Smooth muscle cell (in vitro differentiated cells): ENCODE measurements at regions not wholly inside any gene's neighbourhood (a gene's known extent, or its start where the extent isn't known, plus 50 kb on each side); places are given as distances from the start of the nearest gene placed in this dataset.

ENCODE experiments used
- DNase-seq: peaks from one replicate; lab custom pipeline; 2025; ENCODE audit not compliant: unreplicated experiment; lab: John Stamatoyannopoulos, UW
- H2AFZ ChIP-seq: fragments of 200-600 bp; sonication (generic); 2 replicates; pipeline ENCODE4 v1.6.0; 2016; ENCODE audit warnings: antibody characterized with exemption, low read depth, mild to moderate bottlenecking
- H3F3A ChIP-seq: fragments of 200-600 bp; sonication (generic); 2 replicates; pipeline ENCODE4 v1.6.0; 2017; ENCODE audit warnings: antibody characterized with exemption, low read depth
- H3K27ac ChIP-seq: fragments of 200-600 bp; sonication (generic); 2 replicates; pipeline ENCODE4 v1.5.1; 2016; ENCODE audit warnings: low read depth, mild to moderate bottlenecking
- H3K27me3 ChIP-seq: fragments of 200-600 bp; sonication (generic); 2 replicates; pipeline ENCODE4 v1.6.1; 2016; ENCODE audit warnings: low read depth, mild to moderate bottlenecking
- H3K36me3 ChIP-seq: fragments of 200-600 bp; sonication (generic); 2 replicates; pipeline ENCODE4 v1.5.1; 2016; ENCODE audit warnings: low read depth
- H3K4me1 ChIP-seq: fragments of 200-600 bp; sonication (generic); 2 replicates; pipeline ENCODE4 v1.5.1; 2016; ENCODE audit warnings: low read depth
- H3K4me2 ChIP-seq: fragments of 200-600 bp; sonication (generic); 2 replicates; pipeline ENCODE4 v1.6.0; 2016; ENCODE audit warnings: mild to moderate bottlenecking
- H3K4me3 ChIP-seq: fragments of 200-600 bp; sonication (generic); 2 replicates; pipeline ENCODE4 v1.5.1; 2016; ENCODE audit warnings: mild to moderate bottlenecking
- H3K79me2 ChIP-seq: fragments of 200-600 bp; sonication (generic); 2 replicates; pipeline ENCODE4 v1.6.0; 2016; ENCODE audit warnings: low read depth, mild to moderate bottlenecking
- H3K9ac ChIP-seq: fragments of 200-600 bp; sonication (generic); 2 replicates; pipeline ENCODE4 v1.6.0; 2016; ENCODE audit warnings: low read depth
- H3K9me3 ChIP-seq: fragments of 200-600 bp; sonication (generic); replicated peaks from 2 replicates; pipeline ENCODE4 v1.5.1; 2016; ENCODE audit warnings: low read depth
- H4K20me1 ChIP-seq: fragments of 200-600 bp; sonication (generic); 2 replicates; pipeline ENCODE4 v1.6.0; 2016; ENCODE audit warnings: low read depth
- WGBS: methylation state at CpG from one replicate; pipeline ENCODE4 v1.1.7; 2016; ENCODE audit warnings: low lambda C conversion rate; 5-methylcytosine and 5-hydroxymethylcytosine counted together
- TF ChIP-seq, protein P1 (sequence below): fragments of 200-600 bp; sonication (generic); IDR thresholded peaks from 2 replicates; pipeline ENCODE4 v1.5.1; 2017; ENCODE audit warnings: borderline replicate concordance, mild to moderate bottlenecking, antibody characterized with exemption; ENCODE audit not compliant: insufficient read depth, poor library complexity, severe bottlenecking

DNA sequence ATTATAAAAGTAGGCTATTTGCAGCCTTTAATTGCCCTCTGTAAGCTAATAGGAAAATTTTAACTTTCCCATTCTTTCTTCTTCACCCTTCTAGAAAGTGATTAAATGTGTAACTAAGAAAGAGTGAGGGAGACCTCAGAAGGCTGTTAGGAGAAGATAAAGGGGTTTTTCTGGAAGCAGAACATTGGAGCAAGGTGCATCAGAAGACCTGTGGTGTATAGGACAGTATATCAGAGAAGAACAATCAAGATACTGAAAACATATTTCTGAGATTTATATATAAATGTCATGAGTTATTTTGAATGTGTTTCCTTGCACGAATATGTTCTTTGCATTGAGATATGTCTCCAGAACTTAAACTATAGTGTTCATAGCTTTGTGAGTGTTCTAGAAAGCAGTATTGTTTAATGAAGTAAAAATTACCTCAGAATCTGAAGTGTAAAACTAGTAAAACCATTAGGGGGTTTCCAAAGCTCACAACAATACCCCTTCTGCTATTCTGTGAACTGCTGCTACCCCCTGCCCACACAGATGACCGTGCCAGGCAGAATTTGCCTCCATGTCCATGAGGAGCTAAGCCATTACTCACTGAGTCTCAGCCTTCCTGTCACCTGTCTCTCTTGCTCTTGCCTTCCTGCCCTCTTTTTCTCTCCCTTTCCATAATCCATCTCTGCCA is 537.9 kb downstream of the EPHA4 start:
- TF ChIP-seq, protein P1, sequence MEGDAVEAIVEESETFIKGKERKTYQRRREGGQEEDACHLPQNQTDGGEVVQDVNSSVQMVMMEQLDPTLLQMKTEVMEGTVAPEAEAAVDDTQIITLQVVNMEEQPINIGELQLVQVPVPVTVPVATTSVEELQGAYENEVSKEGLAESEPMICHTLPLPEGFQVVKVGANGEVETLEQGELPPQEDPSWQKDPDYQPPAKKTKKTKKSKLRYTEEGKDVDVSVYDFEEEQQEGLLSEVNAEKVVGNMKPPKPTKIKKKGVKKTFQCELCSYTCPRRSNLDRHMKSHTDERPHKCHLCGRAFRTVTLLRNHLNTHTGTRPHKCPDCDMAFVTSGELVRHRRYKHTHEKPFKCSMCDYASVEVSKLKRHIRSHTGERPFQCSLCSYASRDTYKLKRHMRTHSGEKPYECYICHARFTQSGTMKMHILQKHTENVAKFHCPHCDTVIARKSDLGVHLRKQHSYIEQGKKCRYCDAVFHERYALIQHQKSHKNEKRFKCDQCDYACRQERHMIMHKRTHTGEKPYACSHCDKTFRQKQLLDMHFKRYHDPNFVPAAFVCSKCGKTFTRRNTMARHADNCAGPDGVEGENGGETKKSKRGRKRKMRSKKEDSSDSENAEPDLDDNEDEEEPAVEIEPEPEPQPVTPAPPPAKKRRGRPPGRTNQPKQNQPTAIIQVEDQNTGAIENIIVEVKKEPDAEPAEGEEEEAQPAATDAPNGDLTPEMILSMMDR: no peak
- Histone ChIP-seq H3K36me3 (no peaks in the 10 kb centered on the region), H3K9ac (no peak overlapping the region), H2AFZ (no peak overlapping the region), H3K4me1 (no peaks in the 10 kb centered on the region), H3K4me3 (no peak overlapping the region), H3K79me2 (no peaks in the 10 kb centered on the region), H3K9me3 (no peaks in the 10 kb centered on the region), H3K4me2 (no peak overlapping the region), H3F3A (no peaks in the 10 kb centered on the region), H4K20me1 (no peaks in the 10 kb centered on the region), H3K27me3 (no peaks in the 10 kb centered on the region), H3K27ac (no peak overlapping the region)
- no peak for DNase-seq
- WGBS: 88% methylated on average over 2 of the region's 2 CpGs

DNA sequence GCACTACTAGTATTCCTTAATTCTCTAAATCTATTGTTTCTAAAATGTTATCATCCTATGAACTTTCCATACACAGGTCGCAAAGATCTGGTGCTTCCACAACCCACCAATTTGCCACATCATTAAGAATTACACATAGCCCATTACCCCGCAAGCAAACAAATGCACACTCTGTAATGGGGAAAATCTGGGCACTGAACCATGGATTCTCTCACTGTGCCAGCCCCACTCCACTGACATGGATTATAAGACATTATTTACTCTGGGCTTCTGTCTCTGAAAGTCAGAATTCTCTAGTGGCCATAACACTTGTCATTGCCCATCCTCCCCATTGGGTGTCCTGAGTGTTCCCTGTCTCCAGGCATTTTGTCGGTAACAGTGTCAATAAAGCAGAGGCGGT is 537.1 kb downstream of the EPHA4 start:
- H3K4me1 ChIP-seq: no peaks in the 10 kb centered on the region
- no peaks in the 10 kb centered on the region for H3K79me2 ChIP-seq
- H3K9ac ChIP-seq: no peak overlapping the region
- DNase-seq: no peak
- no peaks in the 10 kb centered on the region for H3K36me3 ChIP-seq
- H4K20me1 ChIP-seq: no peaks in the 10 kb centered on the region
- H3K27me3 ChIP-seq: no peaks in the 10 kb centered on the region
- no peak overlapping the region for H3K4me2 ChIP-seq
- no peaks in the 10 kb centered on the region for H3F3A ChIP-seq
- WGBS: 95% methylated on average over 4 of the region's 4 CpGs
- no peak overlapping the region for H3K4me3 ChIP-seq
- TF ChIP-seq, protein P1: no peak
- no peak overlapping the region for H2AFZ ChIP-seq
- H3K9me3 ChIP-seq: no peaks in the 10 kb centered on the region
- no peak overlapping the region for H3K27ac ChIP-seq

- Histone ChIP-seq H3K27ac (no peak overlapping the region), H3K36me3 (no peaks in the 10 kb centered on the region), H3K9me3 (no peaks in the 10 kb centered on the region), H3K4me1 (no peaks in the 10 kb centered on the region), H3K27me3 (no peaks in the 10 kb centered on the region), H3K9ac (no peak overlapping the region), H3F3A (no peaks in the 10 kb centered on the region), H3K4me3 (no peak overlapping the region), H3K79me2 (no peaks in the 10 kb centered on the region), H2AFZ (no peak overlapping the region), H3K4me2 (no peak overlapping the region), H4K20me1 (no peaks in the 10 kb centered on the region)
- DNase-seq: no peak
- WGBS: 72% methylated on average over 6 of the region's 6 CpGs
- TF ChIP-seq, protein P1: no peak
These were observed 529.2 kb downstream of the EPHA4 start for GRCh38 chr2:221042926-221043325.

DNA sequence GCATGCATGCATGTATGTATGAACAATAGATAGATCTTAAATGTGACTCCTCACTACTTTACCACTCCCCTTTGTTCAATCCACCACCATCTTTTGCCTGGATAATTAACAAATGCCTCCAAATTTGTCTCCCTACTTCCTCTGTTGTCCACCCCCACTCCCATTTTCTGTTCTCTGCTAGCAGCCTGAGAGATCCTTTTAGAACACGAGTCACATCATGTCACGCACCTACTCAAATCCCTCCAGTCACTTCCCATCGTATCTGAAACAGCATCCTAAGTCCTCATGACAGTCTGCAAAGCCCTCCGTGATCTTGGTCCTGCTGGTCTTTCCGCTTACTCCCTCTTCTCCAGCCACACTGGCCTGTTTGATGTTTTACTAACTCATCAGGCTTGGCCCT is 527.3 kb downstream of the EPHA4 start:
- H3K4me2 ChIP-seq: no peak overlapping the region

More for the DNA sequence above, 527.3 kb downstream of the EPHA4 start:
- H3K4me1 ChIP-seq: no peaks in the 10 kb centered on the region
- no peaks in the 10 kb centered on the region for H3K27me3 ChIP-seq
- no peak overlapping the region for H3K27ac ChIP-seq
- TF ChIP-seq, protein P1: no peak
- no peaks in the 10 kb centered on the region for H3F3A ChIP-seq
- 76% methylated on average over 5 of the region's 5 CpGs for WGBS
- no peaks in the 10 kb centered on the region for H3K36me3 ChIP-seq
- no peak overlapping the region for H3K4me3 ChIP-seq
- no peak for DNase-seq
- no peak overlapping the region for H2AFZ ChIP-seq
- no peak overlapping the region for H3K9ac ChIP-seq
- H4K20me1 ChIP-seq: no peaks in the 10 kb centered on the region
- no peaks in the 10 kb centered on the region for H3K79me2 ChIP-seq
- H3K9me3 ChIP-seq: no peaks in the 10 kb centered on the region
